ENCODE measurements at regions not wholly inside any gene's neighbourhood (a gene's known extent, or its start where the extent isn't known, plus 50 kb on each side); places are given as distances from the start of the nearest gene placed in this dataset.

GRCh38 chr10:78861529-78862327 lies 207.0 kb upstream of the ZMIZ1 start:
- no peaks in the 10 kb centered on the region for H3K36me3 ChIP-seq (ENCODE audit: control insufficient read depth, insufficient read depth, low read length)
- TF ChIP-seq CTCF (IDR thresholded peaks at IDR 0.05; ENCODE audit: insufficient read depth, low read length, poor library complexity, severe bottlenecking) = no peak
- H3K4me3 ChIP-seq (ENCODE audit: low read depth, low read length) = no peak overlapping the region
- H3K27me3 ChIP-seq (ENCODE audit: control insufficient read depth, insufficient read depth, low read length) = peaks cover 4% of the 10 kb centered on the region
- no peak for DNase-seq (ENCODE audit: low read depth)

DNA sequence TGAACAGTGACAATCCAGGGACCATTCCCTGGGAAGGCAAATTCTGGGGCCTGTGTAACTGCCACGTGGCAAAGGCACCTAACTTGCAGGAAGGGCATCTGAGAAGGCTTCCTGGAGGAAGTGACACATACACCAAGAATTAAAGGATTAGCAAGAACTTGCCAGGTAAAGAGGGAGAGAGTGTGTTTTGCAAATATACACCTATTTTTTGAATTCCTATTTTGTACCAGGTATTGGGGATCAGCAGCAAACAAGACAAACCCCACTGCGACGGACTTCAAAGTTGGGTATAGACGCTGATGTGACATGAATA lies 206.5 kb upstream of the ZMIZ1 start:
- no peak for DNase-seq (ENCODE audit: low read depth)
- TF ChIP-seq CTCF (IDR thresholded peaks at IDR 0.05; ENCODE audit: insufficient read depth, low read length, poor library complexity, severe bottlenecking) = no peak

GRCh38 chr10:78863140-78863905 lies 205.4 kb upstream of the ZMIZ1 start:
- Histone ChIP-seq H3K36me3 (ENCODE audit: control insufficient read depth, insufficient read depth, low read length) (no peaks in the 10 kb centered on the region), H3K27me3 (ENCODE audit: control insufficient read depth, insufficient read depth, low read length) (peaks cover 2% of the 10 kb centered on the region), H3K4me3 (ENCODE audit: low read depth, low read length) (no peak overlapping the region)
- DNase-seq (ENCODE audit: low read depth) = no peak
- TF ChIP-seq CTCF (IDR thresholded peaks at IDR 0.05; ENCODE audit: insufficient read depth, low read length, poor library complexity, severe bottlenecking) = no peak

More for the DNA sequence above, 206.5 kb upstream of the ZMIZ1 start:
- Histone ChIP-seq H3K4me3 (ENCODE audit: low read depth, low read length) (no peak overlapping the region), H3K36me3 (ENCODE audit: control insufficient read depth, insufficient read depth, low read length) (no peaks in the 10 kb centered on the region), H3K27me3 (ENCODE audit: control insufficient read depth, insufficient read depth, low read length) (peaks cover 2% of the 10 kb centered on the region)

- DNase-seq (ENCODE audit: low read depth) = no peak
- H3K27me3 ChIP-seq (ENCODE audit: control insufficient read depth, insufficient read depth, low read length) = peaks cover 2% of the 10 kb centered on the region
- no peak for TF ChIP-seq CTCF (IDR thresholded peaks at IDR 0.05; ENCODE audit: insufficient read depth, low read length, poor library complexity, severe bottlenecking)
- H3K36me3 ChIP-seq (ENCODE audit: control insufficient read depth, insufficient read depth, low read length) = no peaks in the 10 kb centered on the region
- no peak overlapping the region for H3K4me3 ChIP-seq (ENCODE audit: low read depth, low read length)
Observed at GRCh38 chr10:78863906-78864239, 204.9 kb upstream of the ZMIZ1 start.

DNA sequence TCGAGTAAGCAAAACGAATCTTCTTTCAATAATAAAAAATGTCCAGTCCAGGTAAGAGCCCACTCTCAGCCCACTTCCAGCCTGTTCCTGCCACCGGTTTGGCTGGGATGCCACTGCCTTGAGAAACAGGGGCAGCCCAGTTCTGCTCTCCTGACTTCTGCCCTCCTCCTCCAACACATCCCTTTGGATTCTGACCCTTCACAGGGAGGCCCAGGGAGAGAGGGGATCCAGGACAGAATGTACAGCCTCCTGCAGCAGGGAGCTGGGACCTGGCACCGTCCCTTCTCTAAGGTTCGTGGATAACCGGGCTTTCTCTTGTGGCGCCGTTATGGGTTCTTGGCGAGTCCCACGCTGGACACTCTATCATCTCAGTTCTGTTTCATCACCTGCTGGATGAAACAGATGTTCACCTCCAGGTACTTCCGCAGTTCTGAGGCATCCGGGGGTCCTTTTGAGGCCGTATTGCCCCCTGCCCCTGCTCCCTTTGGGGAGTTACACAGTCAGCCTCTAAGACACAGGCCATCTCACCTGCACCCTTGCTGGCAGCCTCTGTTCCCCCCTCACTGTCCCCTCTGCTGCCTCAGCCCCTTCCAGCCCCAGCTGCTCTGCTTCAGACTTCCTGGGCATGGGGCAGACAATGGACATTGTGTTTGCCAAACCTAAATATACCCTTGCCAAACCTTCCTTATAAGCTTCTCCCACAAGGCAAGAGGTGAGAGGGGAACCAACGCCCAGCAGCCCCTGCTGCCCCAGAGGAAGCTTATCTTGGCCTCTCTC lies 203.8 kb upstream of the ZMIZ1 start:
- no peak for DNase-seq (ENCODE audit: low read depth)
- TF ChIP-seq CTCF (IDR thresholded peaks at IDR 0.05; ENCODE audit: insufficient read depth, low read length, poor library complexity, severe bottlenecking) = no peak
- Histone ChIP-seq H3K27me3 (ENCODE audit: control insufficient read depth, insufficient read depth, low read length) (no peaks in the 10 kb centered on the region), H3K36me3 (ENCODE audit: control insufficient read depth, insufficient read depth, low read length) (no peaks in the 10 kb centered on the region), H3K4me3 (ENCODE audit: low read depth, low read length) (no peak overlapping the region)
